ENCODE measurements at regions not wholly inside any gene's neighbourhood (a gene's known extent, or its start where the extent isn't known, plus 50 kb on each side); places are given as distances from the start of the nearest gene placed in this dataset.

GRCh38 chr2:58866527-58866926, 625.4 kb upstream of the FANCL start:
- no peak for DNase-seq

- DNase-seq: peak in 1 of 2 donors; percentile 2
Observed at GRCh38 chr2:58866040-58866439, 624.9 kb upstream of the FANCL start.

DNA sequence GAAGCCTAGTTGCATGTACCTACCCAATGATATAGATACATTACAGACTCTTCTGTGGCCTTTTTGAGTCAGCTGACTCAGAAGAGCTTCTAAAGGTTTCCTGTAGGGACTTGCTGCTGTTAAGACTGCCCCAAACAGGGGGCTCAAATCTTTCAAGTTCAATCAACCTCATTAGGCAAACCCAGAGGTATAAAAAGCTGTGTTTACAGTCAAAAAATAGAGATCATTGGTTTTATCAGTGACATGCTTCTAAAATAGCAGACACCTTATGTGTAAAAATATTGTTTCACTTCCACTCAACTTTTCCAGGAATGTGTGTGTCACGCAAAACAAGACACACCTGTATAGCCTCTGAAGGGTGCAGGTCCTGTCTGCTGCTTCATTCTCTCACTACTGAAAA, 624.3 kb upstream of the FANCL start:
- no peak for DNase-seq

GRCh38 chr2:58862244-58862643, 621.1 kb upstream of the FANCL start:
- no peak for DNase-seq

DNA sequence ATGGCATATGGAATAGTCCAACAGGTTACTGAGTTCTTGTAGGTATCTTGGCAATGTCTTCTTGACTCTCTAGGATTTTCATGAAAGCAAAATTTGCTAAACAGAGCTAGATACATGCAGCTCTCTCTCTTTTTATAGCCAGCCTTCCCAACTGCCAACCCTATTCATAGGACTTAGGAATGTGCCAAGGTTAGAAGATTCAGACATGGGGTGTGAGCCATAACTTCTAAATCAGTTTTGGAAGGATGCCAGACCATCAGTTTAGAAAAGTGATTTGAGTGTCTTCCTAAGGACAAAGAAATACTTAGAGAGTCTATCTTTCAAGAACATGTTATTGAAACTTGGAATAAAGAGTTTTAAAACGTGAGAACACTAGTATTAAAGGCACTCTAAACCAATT, 619.5 kb upstream of the FANCL start:
- no peak for DNase-seq

GRCh38 chr2:58856100-58856499, 615.0 kb upstream of the FANCL start:
- DNase-seq: no peak

DNA sequence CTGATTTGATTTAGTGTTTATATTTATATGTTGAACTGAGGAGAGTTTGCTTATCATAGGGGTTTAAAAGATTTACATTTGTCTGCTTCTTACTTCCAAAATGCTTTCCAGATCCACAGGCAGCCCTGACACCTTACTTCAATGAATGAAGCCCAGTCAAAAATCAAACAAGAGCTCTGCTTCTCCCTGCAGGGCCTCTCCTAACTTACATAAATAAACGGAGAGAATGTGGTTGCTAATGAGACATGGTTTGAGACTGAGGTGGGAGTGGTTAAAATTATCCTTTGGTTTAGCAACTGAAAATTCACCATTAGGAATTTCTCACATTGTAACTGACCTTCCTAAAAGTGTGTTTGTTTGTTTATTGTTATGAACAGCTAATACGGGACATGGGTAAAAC, 612.3 kb upstream of the FANCL start:
- DNase-seq: no peak

DNA sequence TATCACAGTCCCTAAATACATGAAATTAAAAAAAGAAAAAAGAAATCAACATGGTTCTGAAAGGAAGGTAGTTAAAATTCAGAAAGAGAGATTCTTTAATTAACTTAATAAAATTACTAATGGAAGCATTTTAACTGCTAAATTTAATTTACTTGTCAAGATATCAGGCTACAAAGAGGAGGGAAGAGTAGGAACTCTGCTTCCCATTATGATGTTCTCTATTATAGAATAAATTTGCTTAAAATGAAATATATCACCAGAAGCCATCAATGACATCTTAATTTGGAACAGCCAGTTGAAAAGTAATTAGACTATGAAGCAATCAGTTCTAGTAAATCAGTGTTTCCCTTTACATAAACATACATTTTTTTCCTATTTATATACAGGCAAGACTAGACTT, 611.8 kb upstream of the FANCL start:
- no peak for DNase-seq

DNA sequence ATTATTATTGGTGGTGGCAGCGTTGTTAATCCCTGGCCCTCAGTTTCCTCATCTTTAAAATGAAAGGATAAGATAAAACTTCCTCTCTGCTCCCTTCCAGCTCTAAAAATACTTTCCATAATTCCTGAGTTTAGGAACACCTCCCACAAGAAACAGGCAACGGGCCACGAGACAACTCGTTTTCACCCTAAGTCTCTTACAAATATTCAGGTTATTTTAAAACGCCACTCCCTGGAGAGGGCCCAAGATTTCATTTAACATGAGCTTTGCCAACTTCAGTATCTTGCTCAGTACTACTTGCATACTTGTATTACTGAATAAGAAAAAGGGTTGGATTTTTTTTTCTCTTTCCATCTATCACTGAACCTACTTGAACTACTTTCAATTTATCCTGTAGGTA, 611.1 kb upstream of the FANCL start:
- no peak for DNase-seq

DNA sequence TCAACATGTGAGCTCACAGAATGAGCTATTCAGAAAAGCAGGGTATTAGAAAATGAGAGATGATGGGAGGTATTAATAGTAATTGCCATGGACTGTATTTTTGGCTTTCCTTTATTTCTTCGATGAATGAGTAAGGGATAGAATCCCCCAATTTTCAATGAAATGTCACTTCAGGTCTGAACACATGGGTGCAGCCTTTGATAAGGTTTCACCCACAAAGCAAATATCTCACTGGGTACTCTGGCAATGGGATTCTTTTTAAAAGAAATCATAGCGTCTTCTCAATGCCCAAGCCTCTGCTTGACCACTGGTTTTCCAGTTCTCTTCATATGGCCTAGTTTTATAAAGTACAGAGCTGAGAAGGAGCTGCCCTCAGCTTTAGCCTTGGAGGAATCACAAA, 610.5 kb upstream of the FANCL start:
- DNase-seq: no peak

GRCh38 chr2:58845011-58845410, 603.9 kb upstream of the FANCL start:
- no peak for DNase-seq

DNA sequence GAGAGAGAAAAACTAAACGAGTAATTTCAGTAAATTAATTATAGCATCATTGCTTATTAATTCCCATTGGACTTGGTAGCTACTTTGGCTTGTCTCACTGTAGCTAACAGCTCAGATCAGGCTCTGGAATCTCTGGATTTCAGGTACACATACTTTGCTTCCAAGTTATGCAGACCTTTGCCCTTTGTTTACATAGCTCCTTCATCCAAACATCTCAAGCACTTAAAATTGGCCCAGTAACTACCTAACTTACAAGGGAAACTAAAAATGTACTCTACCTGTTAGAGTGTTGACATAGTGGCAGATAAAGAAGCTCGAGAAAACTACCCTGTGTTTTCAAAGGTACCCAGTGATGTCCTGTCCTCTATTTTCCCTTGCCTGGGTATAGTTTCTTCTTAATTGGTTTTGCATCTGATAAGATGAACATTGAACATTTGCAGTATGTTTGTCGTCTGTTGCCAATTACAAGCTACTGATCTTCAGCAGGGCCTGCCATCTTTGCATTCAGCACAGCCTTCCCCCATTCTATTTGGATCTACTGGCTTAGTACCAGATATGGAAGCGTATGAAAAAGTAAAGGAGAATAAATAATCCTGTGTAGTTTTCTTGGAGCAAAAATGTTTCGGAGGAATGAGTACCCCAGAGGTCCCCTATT, 601.5 kb upstream of the FANCL start:
- no peak for DNase-seq

DNA sequence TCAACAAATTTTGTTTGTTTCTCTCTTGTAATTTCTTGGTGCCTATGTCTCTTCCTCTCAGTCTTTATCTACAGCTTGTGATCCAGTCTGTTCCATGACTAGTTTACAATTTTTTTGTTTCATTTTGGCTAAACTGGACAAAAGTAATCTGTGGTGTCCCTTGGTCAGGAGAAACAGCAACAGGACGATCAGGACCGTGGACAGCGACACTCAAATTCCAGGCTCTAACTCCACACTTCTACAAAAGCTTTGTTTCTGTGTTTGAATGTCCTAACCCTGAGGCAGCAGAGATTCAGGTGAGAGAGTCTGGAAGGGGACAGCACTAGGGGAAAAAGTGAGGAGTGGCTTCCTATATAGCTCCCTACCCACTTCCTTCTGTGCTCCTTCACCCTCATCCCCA, 593.3 kb upstream of the FANCL start:
- peak in 1 of 2 donors; percentile 3 for DNase-seq

- DNase-seq: no peak
Observed at GRCh38 chr2:58826795-58827194, 585.7 kb upstream of the FANCL start.

DNA sequence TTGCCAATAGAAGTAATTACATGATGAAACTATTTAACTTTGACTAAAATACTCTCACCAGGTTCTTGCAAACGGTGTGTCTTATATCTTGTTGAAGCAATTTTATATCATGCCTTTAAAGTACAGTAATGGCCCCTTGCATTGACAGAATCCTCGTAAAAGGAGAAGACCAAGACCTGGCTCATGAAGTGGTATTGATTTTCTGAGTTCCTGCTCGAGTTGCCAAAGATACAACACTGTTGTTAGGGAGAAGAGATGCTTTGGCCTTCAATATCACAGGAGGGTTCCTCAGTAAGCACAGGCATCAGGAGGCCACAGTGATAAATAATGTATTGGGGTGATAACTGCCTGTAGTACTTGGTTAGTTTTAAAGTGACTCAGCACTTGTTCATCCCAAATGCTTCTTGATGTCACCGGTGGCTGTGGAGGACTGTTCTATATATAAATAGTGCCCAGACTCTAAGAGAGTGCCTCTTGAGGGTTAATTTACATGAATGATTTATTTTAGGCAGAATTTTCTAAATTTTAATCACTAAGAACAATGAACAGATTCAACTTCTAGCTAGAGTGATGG, 571.7 kb upstream of the FANCL start:
- no peak for DNase-seq

DNA sequence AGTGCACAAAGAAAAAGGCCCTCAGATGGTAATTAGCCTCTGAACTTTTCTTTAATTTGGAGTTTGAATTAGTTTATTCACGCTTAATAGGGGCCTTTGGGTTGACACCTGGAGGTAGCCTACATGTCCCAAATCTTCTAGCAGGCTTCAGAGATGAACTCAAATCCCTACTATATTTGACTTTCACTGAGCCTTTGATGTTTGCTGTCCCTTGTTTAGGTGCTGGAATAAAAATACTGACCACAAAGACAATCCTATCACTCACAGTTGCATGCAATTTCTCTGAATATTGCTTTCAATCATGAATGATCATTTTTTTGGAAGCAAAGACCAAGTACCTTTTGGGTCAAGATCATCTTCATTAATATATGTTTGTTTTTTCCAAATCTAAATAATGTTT, 564.0 kb upstream of the FANCL start:
- no peak for DNase-seq

DNA sequence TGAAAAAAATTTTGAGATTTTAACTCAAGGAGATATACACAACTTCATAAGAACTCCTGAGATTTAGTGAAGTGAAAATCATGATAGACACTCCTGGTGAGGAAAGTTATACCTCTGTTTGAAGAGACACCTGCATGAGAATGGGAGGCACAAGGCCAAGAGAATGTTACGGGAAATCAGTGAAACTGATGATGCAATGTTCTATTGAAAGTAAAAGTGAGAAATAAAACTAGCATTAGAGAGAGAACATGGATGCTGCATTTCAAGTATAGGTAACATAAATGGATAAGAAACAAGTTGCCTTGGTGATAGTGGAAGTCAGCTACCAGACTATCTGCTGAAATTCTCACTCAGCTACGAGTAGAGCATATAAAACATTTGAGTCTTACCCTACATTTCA, 562.1 kb upstream of the FANCL start:
- DNase-seq: no peak

- no peak for DNase-seq
Observed at GRCh38 chr2:58800881-58801280, 559.8 kb upstream of the FANCL start.

DNA sequence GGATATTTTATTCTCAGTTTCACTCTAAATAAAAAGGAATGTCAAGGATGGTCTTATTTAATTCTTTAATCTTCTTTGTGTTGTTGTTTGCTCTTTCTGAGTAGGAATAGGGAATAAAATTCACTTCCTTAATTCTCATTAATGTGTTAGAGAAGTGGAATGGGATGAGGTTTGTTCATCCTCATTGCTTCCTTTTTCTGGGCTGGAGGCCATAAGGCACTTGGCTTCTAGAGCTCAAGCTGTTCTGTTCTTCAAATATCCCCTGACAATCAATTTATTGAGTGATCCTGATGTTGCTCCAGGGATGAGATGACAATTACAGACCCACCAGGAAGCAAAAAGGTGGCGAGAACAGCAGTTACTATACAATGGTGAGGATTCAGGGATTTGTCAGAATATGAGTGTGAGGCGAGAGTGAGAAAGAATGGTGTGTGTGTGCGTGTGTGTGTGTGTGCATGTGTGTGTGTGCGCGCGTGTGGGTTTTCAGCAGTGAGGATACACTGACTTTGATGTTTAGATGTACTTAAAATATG, 557.6 kb upstream of the FANCL start:
- no peak for DNase-seq

GRCh38 chr2:58796239-58796910, 555.2 kb upstream of the FANCL start:
- DNase-seq: no peak

DNA sequence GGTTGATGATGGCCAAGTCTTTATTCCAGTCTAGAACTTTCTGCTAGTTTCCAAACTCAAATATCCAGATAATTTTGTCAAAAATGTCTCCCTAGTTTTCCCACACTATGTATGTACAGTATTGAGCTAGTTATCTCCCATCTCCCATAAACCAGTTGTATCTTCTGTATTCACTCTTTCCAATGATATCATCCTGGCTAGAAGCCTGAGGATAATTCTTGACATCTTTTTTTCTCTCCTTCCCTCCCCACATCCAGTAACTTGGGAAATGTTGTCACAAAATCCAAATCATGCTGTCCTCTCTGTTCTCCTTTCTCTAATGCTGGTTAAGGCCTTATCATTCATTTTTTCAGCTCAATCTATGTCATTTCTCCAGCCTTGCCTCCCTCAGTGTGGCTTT, 553.8 kb upstream of the FANCL start:
- no peak for DNase-seq

- no peak for DNase-seq
Observed at GRCh38 chr2:58794103-58794502, 553.0 kb upstream of the FANCL start.

DNA sequence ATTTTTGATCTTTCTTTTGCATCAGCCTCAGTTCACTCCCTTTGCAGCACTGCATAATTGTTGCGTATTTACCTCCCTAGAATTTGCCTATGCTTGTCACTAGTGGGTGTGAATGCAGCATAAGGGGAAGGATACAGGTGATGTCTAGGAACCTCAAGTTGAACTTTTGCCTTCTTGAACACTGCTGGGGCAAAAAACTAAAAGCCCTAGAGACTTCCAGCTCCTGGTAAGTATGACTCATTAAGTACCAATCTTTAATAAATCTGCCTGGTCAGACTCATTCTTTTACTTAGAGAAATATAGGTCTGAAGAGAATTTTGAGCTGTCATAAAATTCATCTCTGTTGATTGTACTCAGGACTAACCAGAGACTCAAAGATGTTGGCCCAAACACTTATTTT, 547.3 kb upstream of the FANCL start:
- DNase-seq: no peak

GRCh38 chr2:58770846-58771245, 529.7 kb upstream of the FANCL start:
- DNase-seq: no peak

DNA sequence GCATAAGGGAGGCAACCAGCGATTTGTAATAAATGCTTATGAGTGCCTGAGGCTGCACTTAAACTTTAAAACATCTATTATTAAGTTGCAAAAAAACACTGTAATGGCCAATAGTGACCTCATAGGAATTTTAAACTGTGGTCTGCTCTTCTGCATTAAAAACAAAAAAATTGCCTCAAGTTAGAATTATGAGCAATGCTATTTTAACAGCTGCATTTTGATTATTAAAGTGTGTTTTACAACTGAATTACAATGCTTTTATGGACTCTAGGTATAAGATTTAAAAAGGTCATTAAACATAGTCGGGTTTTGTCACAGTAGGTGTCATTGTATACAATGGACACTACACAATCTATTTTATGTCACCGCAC, 528.7 kb upstream of the FANCL start:
- no peak for DNase-seq
